K562 (cell line): ENCODE measurements at regions not wholly inside any gene's neighbourhood (a gene's known extent, or its start where the extent isn't known, plus 50 kb on each side); places are given as distances from the start of the nearest gene placed in this dataset.

Source experiments
- ATAC-seq: fragments of 200-7000 bp; cut with Tn5 transposase; 3 replicates; pipeline ENCODE4 v1.9.1; 2020; ENCODE audit warnings: moderate library complexity
- BruUV-seq: library from RNA; stranded (reverse); fragments of 400-500 nt; replicated peaks from 2 replicates; lab custom pipeline; 2021; lab: Mats Ljungman, UMichigan
- CTCF ChIA-PET: fragments of 300-600 bp; formaldehyde crosslinking; extraction: SDS; loops from one replicate; lab custom pipeline; 2021; ENCODE audit warnings: low intra/inter-chr PET ratio; lab: Yijun Ruan, JAX
- POLR2A ChIA-PET: fragments of 300-600, 350-650 bp; sonication (Branson Sonifier 250); formaldehyde crosslinking; extraction: SDS; loops from one replicate; lab custom pipeline; 2021; ENCODE audit warnings: antibody characterized with exemption, inconsistent platforms; lab: Yijun Ruan, JAX
- DNase-seq, 4 experiments: peaks; one replicate each; pipeline versions ENCODE4 v3.0.0 to v3.0.0-alpha.2; 2011 to 2018; ENCODE audit warnings: low spot score in 3 of 4, mixed read lengths in 3 of 4; ENCODE audit errors: extremely low read depth in 1 of 4
- FAIRE-seq: peaks from 2 replicates; lab custom pipeline; 2011; peaks lifted over from hg19 to GRCh38; lab: Jason Lieb, UNC
- H2AFZ ChIP-seq: 2 replicates; pipeline ENCODE4 v1.6.0; 2011; ENCODE audit warnings: low read depth, low read length, control low read depth, inconsistent platforms
- H3K27ac ChIP-seq: fragments of 200-600 bp; 3 replicates; pipeline ENCODE4 v1.8.0; 2011; ENCODE audit warnings: low read depth, mild to moderate bottlenecking, control low read depth, inconsistent platforms, low read length, moderate library complexity, mixed read lengths; ENCODE audit errors: extremely low read depth
- H3K27me3 ChIP-seq, 2 experiments: fragments of 300-600 bp in 1 of 2; 2 replicates in 1 of 2; 3 replicates in 1 of 2; pipeline versions ENCODE4 v1.6.0 to v1.8.0; 2011; ENCODE audit warnings: inconsistent platforms in 2 of 2, low read length in 2 of 2, mild to moderate bottlenecking in 1 of 2, mixed read lengths in 1 of 2, moderate library complexity in 1 of 2; ENCODE audit not compliant: control insufficient read depth in 2 of 2, insufficient read depth in 2 of 2
- H3K36me3 ChIP-seq: fragments of 300-600 bp; 3 replicates; pipeline ENCODE4 v1.8.0; 2011; ENCODE audit warnings: mild to moderate bottlenecking, low read length, inconsistent platforms; ENCODE audit not compliant: control insufficient read depth, insufficient read depth
- H3K4me1 ChIP-seq, 2 experiments: fragments of 200-600 bp in 1 of 2; replicated peaks in 1 of 2; 2 replicates in 1 of 2; 3 replicates in 1 of 2; pipeline versions ENCODE4 v1.5.1 to v1.8.0; 2011; ENCODE audit warnings: inconsistent platforms in 2 of 2, low read length in 2 of 2, mild to moderate bottlenecking in 1 of 2, mixed read lengths in 1 of 2, moderate library complexity in 1 of 2; ENCODE audit not compliant: control insufficient read depth in 2 of 2, insufficient read depth in 2 of 2
- H3K4me2 ChIP-seq: 2 replicates; pipeline ENCODE4 v1.6.1; 2011; ENCODE audit warnings: low read length, control low read depth, inconsistent platforms, mixed read lengths; ENCODE audit not compliant: insufficient read depth
- H3K4me3 ChIP-seq: fragments of 200-600 bp; sonication (generic), shearing (Covaris generic); 2 replicates; pipeline ENCODE4 v1.5.1; 2016; ENCODE audit warnings: control low read depth, inconsistent platforms
- H3K79me2 ChIP-seq: fragments of 200-600 bp; 3 replicates; pipeline ENCODE4 v1.8.0; 2011; ENCODE audit warnings: low read length, inconsistent platforms; ENCODE audit not compliant: control insufficient read depth, insufficient read depth
- H3K9ac ChIP-seq, 2 experiments: 2 replicates each; pipeline versions ENCODE4 v1.6.0 to v1.6.1; 2011; ENCODE audit warnings: low read depth in 2 of 2, low read length in 2 of 2, control low read depth in 1 of 2, inconsistent platforms in 1 of 2, mild to moderate bottlenecking in 1 of 2, mixed read lengths in 1 of 2; ENCODE audit not compliant: insufficient read depth in 1 of 2
- H3K9me1 ChIP-seq: one replicate; pipeline ENCODE4 v1.6.0; 2011; ENCODE audit warnings: inconsistent platforms, mild to moderate bottlenecking, low read length, moderate library complexity; ENCODE audit not compliant: control insufficient read depth, insufficient read depth
- H3K9me3 ChIP-seq: replicated peaks from 2 replicates; pipeline ENCODE4 v1.5.1; 2011; ENCODE audit warnings: low read depth, low read length, inconsistent platforms; ENCODE audit not compliant: control insufficient read depth, insufficient read depth
- H4K20me1 ChIP-seq: replicated peaks from 2 replicates; pipeline ENCODE4 v1.6.1; 2011; ENCODE audit warnings: low read length, inconsistent platforms, mixed read lengths; ENCODE audit not compliant: control insufficient read depth, insufficient read depth
- ATF3 ChIP-seq, 2 experiments: fragments of 450-650 bp in 1 of 2; sonication (generic) in 1 of 2; formaldehyde crosslinking in 1 of 2; IDR thresholded peaks in 1 of 2; conservative IDR thresholded peaks in 1 of 2; 2 replicates each; pipeline versions ENCODE4 v1.6.1 to v1.8.1; 2016 to 2023; ENCODE audit warnings: mild to moderate bottlenecking in 2 of 2, moderate library complexity in 2 of 2, inconsistent platforms in 1 of 2, missing genetic modification reagents in 1 of 2
- EP300 ChIP-seq: IDR thresholded peaks from 2 replicates; pipeline ENCODE4 v1.6.1; 2012; ENCODE audit warnings: low read length, improper control_type of control experiment
- GTF2E2 ChIP-seq: fragments of 200-800 bp; sonication (Bioruptor generic); IDR thresholded peaks from 2 replicates; pipeline ENCODE4 v1.6.1; 2016; ENCODE audit warnings: missing genetic modification characterization, missing compliant biosample characterization
- POLR2AphosphoS5 ChIP-seq: IDR thresholded peaks from 2 replicates; pipeline ENCODE4 v1.6.1; 2011; ENCODE audit warnings: mild to moderate bottlenecking, low read depth, low read length, moderate library complexity; ENCODE audit not compliant: control insufficient read depth, insufficient read depth
- UBTF ChIP-seq, 2 experiments: IDR thresholded peaks; 2 replicates each; pipeline ENCODE4 v1.6.1; 2012; ENCODE audit warnings: improper control_type of control experiment in 2 of 2, low read depth in 2 of 2, low read length in 2 of 2, borderline replicate concordance in 1 of 2
- ZBTB7A ChIP-seq: IDR thresholded peaks from 2 replicates; pipeline ENCODE4 v1.6.1; 2011; ENCODE audit warnings: low read depth, mild to moderate bottlenecking, low read length, moderate library complexity, borderline replicate concordance; ENCODE audit not compliant: control insufficient read depth
- ZC3H11A ChIP-seq: IDR thresholded peaks from 2 replicates; pipeline ENCODE4 v1.6.1; 2012; ENCODE audit warnings: low read depth, low read length, improper control_type of control experiment
- ZNF12 ChIP-seq: sonication (generic); formaldehyde crosslinking; IDR thresholded peaks from 2 replicates; pipeline ENCODE4 v1.4.0; 2020; ENCODE audit warnings: mild to moderate bottlenecking, missing genetic modification reagents
- ZNF143 ChIP-seq: sonication (generic); formaldehyde crosslinking; IDR thresholded peaks from 2 replicates; pipeline ENCODE4 v1.9.0; 2022; ENCODE audit warnings: mild to moderate bottlenecking, missing genetic modification reagents
- ZNF174 ChIP-seq: fragments of 250-450 bp; sonication (Bioruptor Pico); IDR thresholded peaks from 2 replicates; pipeline ENCODE4 v1.4.0; 2020; ENCODE audit warnings: mild to moderate bottlenecking
- ZNF644 ChIP-seq: fragments of 200-800 bp; sonication (Bioruptor generic); IDR thresholded peaks from 2 replicates; pipeline ENCODE4 v1.6.1; 2016; ENCODE audit warnings: low read depth, missing genetic modification characterization, missing compliant biosample characterization
- ZNF75A ChIP-seq: fragments of 450-650 bp; formaldehyde crosslinking; IDR thresholded peaks from 2 replicates; pipeline ENCODE4 v1.4.0; 2020; ENCODE audit warnings: mild to moderate bottlenecking
- WGBS: fragments of 100-300 bp; shearing (Covaris generic); methylation state at CpG from one replicate; pipeline ENCODE4 v1.1.6; 2016; ENCODE audit warnings: low coverage, mixed read lengths; ENCODE audit not compliant: insufficient coverage; ENCODE audit errors: missing lambda C conversion rate; 5-methylcytosine and 5-hydroxymethylcytosine counted together
- in situ Hi-C: fragments of 300-500 bp; cut with MboI; formaldehyde crosslinking; loops from 4 replicates; pipeline ENCODE4 v1.15.0; 2018; ENCODE audit warnings: inconsistent platforms, mixed read lengths
- intact Hi-C: fragments of 100-400 bp; cut with micrococcal nuclease; formaldehyde crosslinking; loops from 2 replicates; pipeline ENCODE4 v1.14.2; 2022

GRCh38 chr6:14369717-14370116 lies 252.1 kb downstream of the CD83 start:
- H3K4me2 ChIP-seq = no peak overlapping the region
- 4% methylated on average over 3 of the region's 3 CpGs for WGBS
- no peak overlapping the region for H3K9ac ChIP-seq
- no TSS peak for BruUV-seq
- no peaks in the 10 kb centered on the region for H4K20me1 ChIP-seq
- no peaks in the 10 kb centered on the region for H3K9me1 ChIP-seq
- CTCF ChIA-PET = interaction anchor here (0.8 kb wide), 1 partner anchor 48 kb away, joined by 3 read pairs; no protein-coding TSS in a partner anchor
- POLR2A ChIA-PET = interaction anchor here (0.6 to 1.4 kb wide), 3 partner anchors 8 to 273 kb away, joined by 3 to 4 read pairs (median 3); no protein-coding TSS in a partner anchor
- no peaks in the 10 kb centered on the region for H3K79me2 ChIP-seq
- ATAC-seq = no peak
- no peaks in the 10 kb centered on the region for H3K9me3 ChIP-seq
- H3K27ac ChIP-seq = no peak overlapping the region
- H3K27me3 ChIP-seq = peaks cover 5 to 21% of the 10 kb centered on the region in 2 experiments; a peak in 3 of 5 replicates
- no peak for FAIRE-seq
- intact Hi-C loops (no loop called here), in situ Hi-C loops (no loop called here)
- H3K4me1 ChIP-seq = no peaks in the 10 kb centered on the region
- no peaks in the 10 kb centered on the region for H3K36me3 ChIP-seq
- DNase-seq = no peak
- no peak overlapping the region for H2AFZ ChIP-seq
- H3K4me3 ChIP-seq = no peak overlapping the region
- TF ChIP-seq GTF2E2 (tag) (no peak), ZC3H11A (no peak), EP300 (no peak), ZNF143 (CRISPR knock-in tag) (no peak), UBTF (IDR thresholded peaks at IDR 0.05; ENCODE audit: borderline replicate concordance in 1 of 2, low read depth in 2 of 2, low read length in 2 of 2) (no peak), ZNF644 (no peak), ZNF75A (CRISPR knock-in tag) (no peak), ZBTB7A (no peak), ZNF174 (CRISPR knock-in tag) (no peak), ZNF12 (CRISPR knock-in tag) (no peak), POLR2AphosphoS5 (no peak), ATF3 (IDR thresholded peaks at IDR 0.05) (no peak), ATF3 (CRISPR knock-in tag; conservative IDR thresholded peaks at IDR 0.05) (no peak)
